ENCODE measurements at regions not wholly inside any gene's neighbourhood (a gene's known extent, or its start where the extent isn't known, plus 50 kb on each side); places are given as distances from the start of the nearest gene placed in this dataset.

GRCh38 chr13:111443981-111444380 is 123.5 kb downstream of the TEX29 start:
- Histone ChIP-seq H3K79me2 (no peaks in the 10 kb centered on the region), H3K36me3 (ENCODE audit: control insufficient read depth, insufficient read depth, low read length) (no peaks in the 10 kb centered on the region), H3K9ac (no peak overlapping the region), H3K4me1 (no peaks in the 10 kb centered on the region), H3K4me3 (ENCODE audit: low read depth, low read length) (no peak overlapping the region), H3K27me3 (ENCODE audit: control insufficient read depth, insufficient read depth, low read length) (no peaks in the 10 kb centered on the region), H3K9me3 (ENCODE audit: control insufficient read depth, low read length) (no peaks in the 10 kb centered on the region), H3K4me2 (ENCODE audit: low read length) (no peak overlapping the region), H3K27ac (no peak overlapping the region), H2AFZ (no peak overlapping the region)
- TF ChIP-seq, protein P1, sequence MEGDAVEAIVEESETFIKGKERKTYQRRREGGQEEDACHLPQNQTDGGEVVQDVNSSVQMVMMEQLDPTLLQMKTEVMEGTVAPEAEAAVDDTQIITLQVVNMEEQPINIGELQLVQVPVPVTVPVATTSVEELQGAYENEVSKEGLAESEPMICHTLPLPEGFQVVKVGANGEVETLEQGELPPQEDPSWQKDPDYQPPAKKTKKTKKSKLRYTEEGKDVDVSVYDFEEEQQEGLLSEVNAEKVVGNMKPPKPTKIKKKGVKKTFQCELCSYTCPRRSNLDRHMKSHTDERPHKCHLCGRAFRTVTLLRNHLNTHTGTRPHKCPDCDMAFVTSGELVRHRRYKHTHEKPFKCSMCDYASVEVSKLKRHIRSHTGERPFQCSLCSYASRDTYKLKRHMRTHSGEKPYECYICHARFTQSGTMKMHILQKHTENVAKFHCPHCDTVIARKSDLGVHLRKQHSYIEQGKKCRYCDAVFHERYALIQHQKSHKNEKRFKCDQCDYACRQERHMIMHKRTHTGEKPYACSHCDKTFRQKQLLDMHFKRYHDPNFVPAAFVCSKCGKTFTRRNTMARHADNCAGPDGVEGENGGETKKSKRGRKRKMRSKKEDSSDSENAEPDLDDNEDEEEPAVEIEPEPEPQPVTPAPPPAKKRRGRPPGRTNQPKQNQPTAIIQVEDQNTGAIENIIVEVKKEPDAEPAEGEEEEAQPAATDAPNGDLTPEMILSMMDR (IDR thresholded peaks at IDR 0.05): no peak

- H3K4me1 ChIP-seq: no peaks in the 10 kb centered on the region
- H3K4me2 ChIP-seq (ENCODE audit: low read length): no peak overlapping the region
- no peaks in the 10 kb centered on the region for H3K27me3 ChIP-seq (ENCODE audit: control insufficient read depth, insufficient read depth, low read length)
- H2AFZ ChIP-seq: no peak overlapping the region
- no peaks in the 10 kb centered on the region for H3K36me3 ChIP-seq (ENCODE audit: control insufficient read depth, insufficient read depth, low read length)
- no peak overlapping the region for H3K27ac ChIP-seq
- H3K9me3 ChIP-seq (ENCODE audit: control insufficient read depth, low read length): no peaks in the 10 kb centered on the region
- H3K4me3 ChIP-seq (ENCODE audit: low read depth, low read length): no peak overlapping the region
- no peaks in the 10 kb centered on the region for H3K79me2 ChIP-seq
- TF ChIP-seq, protein P1 (IDR thresholded peaks at IDR 0.05): no peak
- no peak overlapping the region for H3K9ac ChIP-seq
Measured at GRCh38 chr13:111448504-111448903, 128.1 kb downstream of the TEX29 start.

DNA sequence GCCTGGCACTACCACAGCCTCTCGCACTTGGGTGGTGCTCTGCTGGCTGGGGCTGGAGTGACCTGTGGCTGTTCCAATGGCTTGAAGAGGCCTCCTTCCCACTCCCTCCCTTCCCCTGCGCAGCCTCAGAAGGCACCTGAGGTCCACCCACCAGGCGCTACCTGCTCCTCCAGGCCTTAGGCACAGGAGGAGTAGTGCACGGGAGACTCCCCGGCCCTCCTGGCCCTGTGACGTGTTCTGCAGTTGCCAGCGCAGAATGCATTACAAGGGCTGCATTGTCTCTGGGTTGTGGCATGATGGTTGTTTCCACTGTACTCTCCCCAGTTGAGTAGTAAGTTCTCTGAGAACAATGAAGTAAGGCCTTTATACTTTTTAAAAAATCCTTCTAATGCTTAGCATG is 128.6 kb downstream of the TEX29 start:
- Histone ChIP-seq H3K9ac (no peak overlapping the region), H3K4me2 (ENCODE audit: low read length) (no peak overlapping the region), H3K4me1 (no peaks in the 10 kb centered on the region), H3K27ac (no peak overlapping the region), H3K79me2 (no peaks in the 10 kb centered on the region), H3K4me3 (ENCODE audit: low read depth, low read length) (no peak overlapping the region), H3K9me3 (ENCODE audit: control insufficient read depth, low read length) (no peaks in the 10 kb centered on the region), H3K27me3 (ENCODE audit: control insufficient read depth, insufficient read depth, low read length) (no peaks in the 10 kb centered on the region), H3K36me3 (ENCODE audit: control insufficient read depth, insufficient read depth, low read length) (no peaks in the 10 kb centered on the region), H2AFZ (no peak overlapping the region)
- TF ChIP-seq, protein P1 (IDR thresholded peaks at IDR 0.05): no peak

DNA sequence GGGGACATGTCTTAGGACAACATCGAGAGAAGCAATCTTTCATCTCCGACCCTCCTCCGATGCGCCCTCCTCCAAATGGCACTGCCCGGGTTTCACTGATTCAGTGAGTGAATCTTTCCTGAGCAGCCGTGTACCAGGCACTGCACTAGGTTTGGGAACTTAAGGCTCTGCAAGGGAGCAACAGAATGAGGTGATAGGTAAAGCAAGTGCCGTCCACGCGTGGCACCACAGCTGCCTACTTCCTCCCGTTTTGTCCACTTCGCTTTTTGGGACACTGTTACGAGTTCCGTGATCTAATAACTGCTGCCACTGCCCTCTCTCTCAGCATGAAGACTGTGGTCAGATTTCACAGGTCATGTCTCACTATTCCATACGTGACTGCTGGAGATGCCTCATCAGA is 131.0 kb downstream of the TEX29 start:
- H3K36me3 ChIP-seq (ENCODE audit: control insufficient read depth, insufficient read depth, low read length): no peaks in the 10 kb centered on the region
- H2AFZ ChIP-seq: no peak overlapping the region
- H3K4me1 ChIP-seq: no peaks in the 10 kb centered on the region
- TF ChIP-seq, protein P1 (IDR thresholded peaks at IDR 0.05): no peak
- no peaks in the 10 kb centered on the region for H3K79me2 ChIP-seq
- no peaks in the 10 kb centered on the region for H3K27me3 ChIP-seq (ENCODE audit: control insufficient read depth, insufficient read depth, low read length)
- H3K9ac ChIP-seq: no peak overlapping the region
- H3K4me2 ChIP-seq (ENCODE audit: low read length): no peak overlapping the region
- H3K4me3 ChIP-seq (ENCODE audit: low read depth, low read length): no peak overlapping the region
- H3K9me3 ChIP-seq (ENCODE audit: control insufficient read depth, low read length): no peaks in the 10 kb centered on the region
- no peak overlapping the region for H3K27ac ChIP-seq

DNA sequence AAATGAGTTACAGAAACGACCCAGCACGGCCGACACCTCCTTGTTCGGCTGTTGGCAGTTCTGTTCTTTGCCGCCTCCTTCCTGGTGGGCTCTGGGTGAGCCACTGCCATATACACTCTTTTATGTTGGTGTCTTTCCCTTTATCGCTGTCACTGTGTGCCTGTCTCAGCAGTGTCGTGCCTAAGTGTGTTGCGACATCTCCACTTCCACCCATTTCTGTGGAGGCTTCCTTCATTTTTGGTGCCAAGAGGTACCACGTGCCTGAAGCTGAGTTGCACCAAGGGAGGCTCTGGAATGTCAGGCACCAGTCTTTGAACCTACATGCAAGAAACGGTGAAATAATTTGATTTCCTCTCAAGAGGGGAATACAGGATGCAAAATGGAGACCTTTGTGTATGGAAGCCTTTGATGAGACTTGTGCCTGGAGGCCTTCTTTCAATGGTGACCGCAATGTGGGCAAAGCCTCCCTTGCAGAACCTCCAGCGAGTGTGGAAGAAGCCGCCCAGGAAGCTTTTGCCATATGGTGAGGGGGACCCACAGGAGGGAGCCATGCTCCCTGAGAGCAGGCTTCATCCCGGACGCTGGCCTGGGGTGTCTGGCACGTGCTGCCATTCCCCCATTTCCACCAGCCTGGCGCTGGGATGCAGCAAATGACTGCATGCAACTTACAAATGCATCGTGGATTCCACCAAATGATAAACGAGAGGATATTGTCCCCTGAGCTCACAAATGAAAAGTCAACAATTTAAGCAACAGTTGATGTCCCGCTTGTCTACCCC is 136.2 kb downstream of the TEX29 start:
- no peak overlapping the region for H3K9ac ChIP-seq
- H3K36me3 ChIP-seq (ENCODE audit: control insufficient read depth, insufficient read depth, low read length): no peaks in the 10 kb centered on the region
- no peaks in the 10 kb centered on the region for H3K79me2 ChIP-seq
- H3K4me1 ChIP-seq: no peaks in the 10 kb centered on the region
- TF ChIP-seq, protein P1 (IDR thresholded peaks at IDR 0.05): no peak
- H3K4me2 ChIP-seq (ENCODE audit: low read length): no peak overlapping the region
- no peaks in the 10 kb centered on the region for H3K27me3 ChIP-seq (ENCODE audit: control insufficient read depth, insufficient read depth, low read length)
- H3K9me3 ChIP-seq (ENCODE audit: control insufficient read depth, low read length): no peaks in the 10 kb centered on the region
- no peak overlapping the region for H3K27ac ChIP-seq
- no peak overlapping the region for H2AFZ ChIP-seq
- H3K4me3 ChIP-seq (ENCODE audit: low read depth, low read length): no peak overlapping the region
